ENCODE measurements at regions not wholly inside any gene's neighbourhood (a gene's known extent, or its start where the extent isn't known, plus 50 kb on each side); places are given as distances from the start of the nearest gene placed in this dataset.

- Mint-ChIP-seq H3K4me1 (ENCODE audit: unreplicated experiment) (peaks cover 8% of the 10 kb centered on the region), H3K36me3 (ENCODE audit: low read depth, unreplicated experiment) (no peaks in the 10 kb centered on the region), H3K4me3 (ENCODE audit: unreplicated experiment) (no peak overlapping the region), H3K27ac (ENCODE audit: unreplicated experiment) (no peak overlapping the region), H3K9me3 (ENCODE audit: unreplicated experiment) (no peaks in the 10 kb centered on the region), H3K27me3 (ENCODE audit: unreplicated experiment) (peaks cover 1% of the 10 kb centered on the region)
- no peak for DNase-seq (ENCODE audit: low spot score)
- no peak for TF ChIP-seq CTCF (IDR thresholded peaks at IDR 0.05; ENCODE audit: unreplicated experiment)
These were observed 210.4 kb upstream of the OSR1 start for GRCh38 chr2:19568809-19569208.

DNA sequence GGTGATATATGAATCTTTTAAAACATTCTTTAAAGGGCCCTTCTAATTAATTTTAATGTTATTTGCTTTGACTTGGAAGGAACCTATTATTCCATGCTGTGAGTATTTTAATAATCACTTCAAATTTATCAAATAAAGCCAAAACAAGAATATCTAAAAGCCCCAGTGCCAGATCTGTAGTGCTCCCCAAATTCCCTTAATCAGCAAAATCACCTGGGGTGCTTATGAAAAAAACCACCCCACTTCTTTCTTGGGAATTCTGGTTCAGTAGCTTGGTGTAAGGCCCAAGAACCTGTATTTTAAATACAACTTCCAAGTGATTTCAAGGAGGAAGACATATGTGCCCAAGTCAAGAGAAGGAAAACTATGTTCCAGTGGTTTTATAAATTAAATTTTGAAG, 202.4 kb upstream of the OSR1 start:
- no peak overlapping the region for H3K27ac Mint-ChIP-seq (ENCODE audit: unreplicated experiment)
- DNase-seq (ENCODE audit: low spot score): no peak
- TF ChIP-seq CTCF (IDR thresholded peaks at IDR 0.05; ENCODE audit: unreplicated experiment): no peak
- H3K36me3 Mint-ChIP-seq (ENCODE audit: low read depth, unreplicated experiment): no peaks in the 10 kb centered on the region
- H3K9me3 Mint-ChIP-seq (ENCODE audit: unreplicated experiment): no peaks in the 10 kb centered on the region
- no peaks in the 10 kb centered on the region for H3K4me1 Mint-ChIP-seq (ENCODE audit: unreplicated experiment)
- no peaks in the 10 kb centered on the region for H3K27me3 Mint-ChIP-seq (ENCODE audit: unreplicated experiment)
- no peak overlapping the region for H3K4me3 Mint-ChIP-seq (ENCODE audit: unreplicated experiment)

DNA sequence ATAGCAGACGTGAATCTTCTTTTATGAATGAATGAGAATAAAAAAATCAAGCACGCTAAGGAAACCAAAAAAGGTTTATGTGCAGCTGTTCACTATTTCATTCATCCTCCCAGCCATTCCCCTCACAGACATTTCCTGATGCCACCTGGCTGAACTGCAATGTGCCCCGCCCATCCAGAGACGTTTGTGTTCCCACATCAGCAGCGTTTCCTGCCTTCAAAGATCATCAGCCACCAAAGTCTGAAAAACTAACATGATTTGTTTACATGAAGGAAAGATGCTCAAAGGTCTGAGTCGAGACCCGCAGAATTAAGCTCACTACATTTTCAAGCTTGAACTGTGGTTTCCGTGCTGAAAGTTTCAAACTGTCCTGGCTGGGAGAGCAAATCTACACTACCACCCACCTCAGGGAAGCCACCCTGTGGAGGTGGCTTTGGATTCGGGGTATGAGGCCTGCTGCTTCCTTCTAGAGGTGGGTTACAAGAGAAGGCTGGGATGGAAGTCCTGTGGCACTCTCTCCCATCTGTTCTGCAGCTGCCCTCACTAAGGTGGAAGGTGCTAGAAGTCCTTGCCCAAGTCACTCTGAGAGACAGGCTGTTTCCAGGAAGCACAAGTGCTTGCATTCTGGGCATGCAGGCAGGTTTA, 201.3 kb upstream of the OSR1 start:
- no peak for DNase-seq (ENCODE audit: low spot score)
- Mint-ChIP-seq H3K27ac (ENCODE audit: unreplicated experiment) (no peak overlapping the region), H3K27me3 (ENCODE audit: unreplicated experiment) (no peaks in the 10 kb centered on the region), H3K36me3 (ENCODE audit: low read depth, unreplicated experiment) (no peaks in the 10 kb centered on the region), H3K9me3 (ENCODE audit: unreplicated experiment) (no peaks in the 10 kb centered on the region), H3K4me3 (ENCODE audit: unreplicated experiment) (no peak overlapping the region), H3K4me1 (ENCODE audit: unreplicated experiment) (no peaks in the 10 kb centered on the region)
- no peak for TF ChIP-seq CTCF (IDR thresholded peaks at IDR 0.05; ENCODE audit: unreplicated experiment)

GRCh38 chr2:19556648-19557047, 198.2 kb upstream of the OSR1 start:
- no peak overlapping the region for H3K27ac Mint-ChIP-seq (ENCODE audit: unreplicated experiment)
- H3K4me1 Mint-ChIP-seq (ENCODE audit: unreplicated experiment): no peaks in the 10 kb centered on the region
- no peak for DNase-seq (ENCODE audit: low spot score)
- no peaks in the 10 kb centered on the region for H3K9me3 Mint-ChIP-seq (ENCODE audit: unreplicated experiment)
- no peak for TF ChIP-seq CTCF (IDR thresholded peaks at IDR 0.05; ENCODE audit: unreplicated experiment)
- H3K36me3 Mint-ChIP-seq (ENCODE audit: low read depth, unreplicated experiment): no peaks in the 10 kb centered on the region
- H3K27me3 Mint-ChIP-seq (ENCODE audit: unreplicated experiment): no peaks in the 10 kb centered on the region
- H3K4me3 Mint-ChIP-seq (ENCODE audit: unreplicated experiment): no peak overlapping the region

GRCh38 chr2:19554520-19554919, 196.1 kb upstream of the OSR1 start:
- H3K27me3 Mint-ChIP-seq (ENCODE audit: unreplicated experiment): peaks cover 1% of the 10 kb centered on the region

More at GRCh38 chr2:19554520-19554919, 196.1 kb upstream of the OSR1 start:
- H3K9me3 Mint-ChIP-seq (ENCODE audit: unreplicated experiment): no peaks in the 10 kb centered on the region
- H3K36me3 Mint-ChIP-seq (ENCODE audit: low read depth, unreplicated experiment): no peaks in the 10 kb centered on the region
- H3K4me1 Mint-ChIP-seq (ENCODE audit: unreplicated experiment): no peaks in the 10 kb centered on the region
- no peak for DNase-seq (ENCODE audit: low spot score)
- no peak for TF ChIP-seq CTCF (IDR thresholded peaks at IDR 0.05; ENCODE audit: unreplicated experiment)
- no peak overlapping the region for H3K4me3 Mint-ChIP-seq (ENCODE audit: unreplicated experiment)
- H3K27ac Mint-ChIP-seq (ENCODE audit: unreplicated experiment): no peak overlapping the region
